ENCODE measurements at regions not wholly inside any gene's neighbourhood (a gene's known extent, or its start where the extent isn't known, plus 50 kb on each side); places are given as distances from the start of the nearest gene placed in this dataset.

GRCh38 chr4:179492260-179493080 is 2050.2 kb upstream of the AGA start:
- no peak for DNase-seq (ENCODE audit: extremely low spot score in 2 of 2)
- Histone ChIP-seq H3K36me3 (no peaks in the 10 kb centered on the region), H3K27ac (no peak overlapping the region), H3K27me3 (no peaks in the 10 kb centered on the region), H3K4me1 (no peaks in the 10 kb centered on the region), H3K4me3 (no peak overlapping the region), H3K9me3 (no peaks in the 10 kb centered on the region)
- no peak for TF ChIP-seq CTCF (IDR thresholded peaks at IDR 0.05)
- TF ChIP-seq POLR2AphosphoS5 (IDR thresholded peaks at IDR 0.05; ENCODE audit: insufficient read depth in 1 of 2, low read depth in 1 of 2), result no peak
- TF ChIP-seq POLR2A (IDR thresholded peaks at IDR 0.05), result no peak
- intact Hi-C loops (cut with DNase I), result loop anchor here (10.0 kb wide), 1 partner anchor 1748 kb away; no protein-coding TSS in a partner anchor

- DNase-seq (ENCODE audit: extremely low spot score in 2 of 2), result no peak
- Histone ChIP-seq H3K27me3 (no peaks in the 10 kb centered on the region), H3K27ac (no peak overlapping the region), H3K9me3 (no peaks in the 10 kb centered on the region), H3K36me3 (no peaks in the 10 kb centered on the region), H3K4me3 (no peak overlapping the region), H3K4me1 (no peaks in the 10 kb centered on the region)
- intact Hi-C loops (cut with DNase I), result no loop called here
- TF ChIP-seq POLR2AphosphoS5 (IDR thresholded peaks at IDR 0.05; ENCODE audit: insufficient read depth in 1 of 2, low read depth in 1 of 2) (no peak), CTCF (IDR thresholded peaks at IDR 0.05) (no peak), POLR2A (IDR thresholded peaks at IDR 0.05) (no peak)
Measured at GRCh38 chr4:179503976-179504375, 2061.7 kb upstream of the AGA start.

- Histone ChIP-seq H3K4me1 (no peaks in the 10 kb centered on the region), H3K36me3 (no peaks in the 10 kb centered on the region), H3K27me3 (no peaks in the 10 kb centered on the region), H3K27ac (no peak overlapping the region), H3K4me3 (no peak overlapping the region), H3K9me3 (no peaks in the 10 kb centered on the region)
- no peak for DNase-seq (ENCODE audit: extremely low spot score in 2 of 2)
- TF ChIP-seq CTCF (IDR thresholded peaks at IDR 0.05), result no peak
- intact Hi-C loops (cut with DNase I), result no loop called here
Measured at GRCh38 chr4:179509489-179509888, 2067.3 kb upstream of the AGA start.

- H3K27ac ChIP-seq, result no peak overlapping the region
- H3K36me3 ChIP-seq, result no peaks in the 10 kb centered on the region
- TF ChIP-seq POLR2A (IDR thresholded peaks at IDR 0.05) (no peak), POLR2AphosphoS5 (IDR thresholded peaks at IDR 0.05; ENCODE audit: insufficient read depth in 1 of 2, low read depth in 1 of 2) (no peak), CTCF (IDR thresholded peaks at IDR 0.05) (no peak)
- H3K4me3 ChIP-seq, result no peak overlapping the region
- no peaks in the 10 kb centered on the region for H3K4me1 ChIP-seq
- DNase-seq (ENCODE audit: extremely low spot score in 2 of 2), result no peak
- intact Hi-C loops (cut with DNase I), result no loop called here
- no peaks in the 10 kb centered on the region for H3K27me3 ChIP-seq
- no peaks in the 10 kb centered on the region for H3K9me3 ChIP-seq
Measured at GRCh38 chr4:179521952-179522351, 2079.7 kb upstream of the AGA start.

- Histone ChIP-seq H3K4me3 (no peak overlapping the region), H3K36me3 (no peaks in the 10 kb centered on the region), H3K9me3 (no peaks in the 10 kb centered on the region), H3K27me3 (no peaks in the 10 kb centered on the region), H3K27ac (no peak overlapping the region), H3K4me1 (no peaks in the 10 kb centered on the region)
- TF ChIP-seq CTCF (IDR thresholded peaks at IDR 0.05), result no peak
- no peak for TF ChIP-seq POLR2AphosphoS5 (IDR thresholded peaks at IDR 0.05; ENCODE audit: insufficient read depth in 1 of 2, low read depth in 1 of 2)
- TF ChIP-seq POLR2A (IDR thresholded peaks at IDR 0.05), result no peak
- DNase-seq (ENCODE audit: extremely low spot score in 2 of 2), result no peak
- intact Hi-C loops (cut with DNase I), result no loop called here
Measured at GRCh38 chr4:179530958-179531357, 2088.7 kb upstream of the AGA start.

All from vagina (tissue), 2 donors.